Trophoblast cell (in vitro differentiated cells and primary cell): ENCODE measurements at regions not wholly inside any gene's neighbourhood (a gene's known extent, or its start where the extent isn't known, plus 50 kb on each side); places are given as distances from the start of the nearest gene placed in this dataset.
A peak's percentile ranks its signal among the peaks of the same experiment; 100 is the strongest.

Source experiments
- DNase-seq, 2 donors: peaks; one replicate each; pipeline ENCODE4 v3.0.0-alpha.2; 2016
- H2AFZ ChIP-seq: 2 replicates; pipeline ENCODE4 v1.6.1; 2013; ENCODE audit warnings: low read length, moderate library complexity, mild to moderate bottlenecking; ENCODE audit not compliant: insufficient read depth, poor library complexity
- H2AK5ac ChIP-seq: 2 replicates; pipeline ENCODE4 v1.6.1; 2013; ENCODE audit warnings: mild to moderate bottlenecking, low read length
- H2BK120ac ChIP-seq: 2 replicates; pipeline ENCODE4 v1.6.1; 2013; ENCODE audit warnings: low read length, mild to moderate bottlenecking, moderate library complexity; ENCODE audit not compliant: insufficient read depth, poor library complexity
- H2BK12ac ChIP-seq: 2 replicates; pipeline ENCODE4 v1.6.1; 2013; ENCODE audit warnings: mild to moderate bottlenecking, low read length, moderate library complexity
- H2BK5ac ChIP-seq: 2 replicates; pipeline ENCODE4 v1.6.1; 2013; ENCODE audit warnings: low read length, low read depth, moderate library complexity, mild to moderate bottlenecking; ENCODE audit not compliant: poor library complexity
- H3K14ac ChIP-seq: 2 replicates; pipeline ENCODE4 v1.6.1; 2013; ENCODE audit warnings: mild to moderate bottlenecking, low read length
- H3K18ac ChIP-seq: 2 replicates; pipeline ENCODE4 v1.6.1; 2013; ENCODE audit warnings: mild to moderate bottlenecking, low read length
- H3K23ac ChIP-seq: 2 replicates; pipeline ENCODE4 v1.6.1; 2013; ENCODE audit warnings: low read length
- H3K27ac ChIP-seq: 2 replicates; pipeline ENCODE4 v1.5.1; 2013; ENCODE audit warnings: low read depth, mild to moderate bottlenecking, inconsistent platforms, low read length, moderate library complexity
- H3K27me3 ChIP-seq: 2 replicates; pipeline ENCODE4 v1.6.1; 2013; ENCODE audit warnings: inconsistent platforms, mild to moderate bottlenecking, low read length, moderate library complexity; ENCODE audit not compliant: insufficient read depth
- H3K36me3 ChIP-seq, 2 experiments: 1 replicate in 1 of 2; 2 replicates in 1 of 2; pipeline ENCODE4 v1.6.1; 2013; ENCODE audit warnings: low read length in 2 of 2, mild to moderate bottlenecking in 2 of 2, moderate library complexity in 1 of 2; ENCODE audit not compliant: insufficient read depth in 2 of 2, control insufficient read depth in 1 of 2
- H3K4ac ChIP-seq: 2 replicates; pipeline ENCODE4 v1.6.1; 2013; ENCODE audit warnings: low read depth, mild to moderate bottlenecking, low read length, moderate library complexity
- H3K4me1 ChIP-seq, 2 experiments: 1 replicate in 1 of 2; 2 replicates in 1 of 2; pipeline ENCODE4 v1.6.1; 2013; ENCODE audit warnings: low read length in 2 of 2, mild to moderate bottlenecking in 2 of 2, moderate library complexity in 1 of 2; ENCODE audit not compliant: insufficient read depth in 2 of 2, control insufficient read depth in 1 of 2
- H3K4me2 ChIP-seq: 2 replicates; pipeline ENCODE4 v1.6.1; 2013; ENCODE audit warnings: inconsistent platforms, mild to moderate bottlenecking, low read length, moderate library complexity
- H3K4me3 ChIP-seq: 2 replicates; pipeline ENCODE4 v1.5.1; 2013; ENCODE audit warnings: mild to moderate bottlenecking, low read depth, low read length, inconsistent platforms
- H3K79me1 ChIP-seq: one replicate; pipeline ENCODE4 v1.6.1; 2013; ENCODE audit warnings: low read length
- H3K79me2 ChIP-seq: 2 replicates; pipeline ENCODE4 v1.6.1; 2013; ENCODE audit warnings: low read length, mild to moderate bottlenecking; ENCODE audit not compliant: control insufficient read depth, insufficient read depth, poor library complexity
- H3K9ac ChIP-seq: 2 replicates; pipeline ENCODE4 v1.6.1; 2013; ENCODE audit warnings: mild to moderate bottlenecking, low read length
- H3K9me3 ChIP-seq: 2 replicates; pipeline ENCODE4 v1.6.1; 2013; ENCODE audit warnings: low read depth, mild to moderate bottlenecking, control low read depth, inconsistent platforms, low read length; ENCODE audit not compliant: insufficient read depth
- H4K12ac ChIP-seq: 2 replicates; pipeline ENCODE4 v1.6.1; 2013; ENCODE audit warnings: low read depth, mild to moderate bottlenecking, low read length, moderate library complexity
- H4K8ac ChIP-seq: 2 replicates; pipeline ENCODE4 v1.6.1; 2013; ENCODE audit warnings: low read depth, mild to moderate bottlenecking, low read length, moderate library complexity
- H4K91ac ChIP-seq: one replicate; pipeline ENCODE4 v1.6.1; 2013; ENCODE audit warnings: low read depth, mild to moderate bottlenecking, low read length, moderate library complexity
- WGBS: extraction: QIAGEN DNeasy Blood & Tissue Kit; methylation state at CpG from one replicate; pipeline ENCODE4 v1.1.7; 2013; ENCODE audit warnings: missing lambda C conversion rate; ENCODE audit not compliant: insufficient read length, insufficient coverage; ENCODE audit errors: extremely low coverage; 5-methylcytosine and 5-hydroxymethylcytosine counted together

DNA sequence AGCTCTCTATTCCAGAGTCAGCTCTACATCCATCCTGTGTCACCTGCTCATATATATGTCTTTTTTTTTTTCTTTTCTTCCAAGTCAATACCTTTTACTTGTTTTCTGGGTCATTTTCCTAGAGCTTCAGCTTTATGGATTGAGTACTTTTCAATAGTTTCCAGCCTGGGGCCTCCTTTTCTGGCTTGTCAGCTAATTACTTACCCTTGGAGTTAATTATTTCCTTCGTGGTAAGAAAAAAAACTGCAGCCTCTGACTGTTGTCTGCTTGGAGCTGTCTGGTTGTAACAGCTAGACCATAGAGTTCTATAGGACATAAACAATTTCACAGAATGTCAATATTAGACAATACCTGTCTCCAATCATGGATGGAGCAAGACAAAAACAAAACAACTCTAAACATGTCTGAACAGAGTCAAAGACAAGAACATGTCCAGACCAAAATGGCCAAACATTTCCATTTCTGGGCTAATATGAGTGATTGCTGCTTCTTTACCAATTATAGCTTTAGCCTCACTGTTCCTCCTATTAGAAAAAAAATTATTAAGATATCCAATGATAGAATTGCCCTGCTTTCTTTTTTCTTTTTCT is 643.1 kb downstream of the SLC4A3 start:
- Histone ChIP-seq H3K23ac (no peak overlapping the region), H3K27ac (no peak overlapping the region), H2AFZ (no peak overlapping the region), H3K36me3 (no peaks in the 10 kb centered on the region), H3K4me1 (peaks cover 5 to 6% of the 10 kb centered on the region in 2 experiments), H3K9me3 (peaks cover 1% of the 10 kb centered on the region), H2BK12ac (no peak overlapping the region), H3K79me2 (no peaks in the 10 kb centered on the region), H2BK120ac (no peak overlapping the region), H3K9ac (no peak overlapping the region), H3K79me1 (peaks cover 8% of the 10 kb centered on the region), H3K18ac (no peak overlapping the region), H3K14ac (no peak overlapping the region), H4K12ac (no peak overlapping the region), H2AK5ac (no peak overlapping the region), H3K27me3 (no peaks in the 10 kb centered on the region), H3K4ac (no peak overlapping the region), H2BK5ac (no peak overlapping the region), H4K91ac (no peak overlapping the region), H3K4me2 (no peak overlapping the region), H3K4me3 (no peak overlapping the region), H4K8ac (no peak overlapping the region)
- WGBS = no CpG with 5 or more reads among the region's 1 CpG
- no peak for DNase-seq

DNA sequence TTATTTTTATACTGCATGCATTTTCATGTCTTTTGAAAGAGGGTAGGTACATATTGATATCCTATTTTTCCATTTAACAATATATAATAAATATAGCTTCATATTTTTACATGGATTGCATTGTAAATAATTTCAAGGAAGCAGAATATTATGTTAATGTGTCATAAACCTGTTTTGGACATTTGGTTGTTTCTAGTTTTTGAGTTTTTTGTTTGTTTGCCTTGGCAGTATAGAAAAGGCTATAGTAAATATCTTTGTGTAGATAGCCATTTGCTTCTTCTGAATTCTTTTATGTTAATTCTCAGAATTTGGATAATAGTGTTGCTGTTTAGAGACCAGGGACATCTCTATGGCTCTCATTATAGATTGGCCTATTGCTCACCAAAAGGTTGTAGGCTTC is 645.2 kb downstream of the SLC4A3 start:
- Histone ChIP-seq H3K9me3 (no peaks in the 10 kb centered on the region), H4K91ac (no peak overlapping the region), H3K9ac (no peak overlapping the region), H2AK5ac (no peak overlapping the region), H3K23ac (no peak overlapping the region), H4K12ac (no peak overlapping the region), H3K4me2 (no peak overlapping the region), H3K14ac (no peak overlapping the region), H3K4me3 (no peak overlapping the region), H4K8ac (no peak overlapping the region), H2BK120ac (no peak overlapping the region), H3K79me2 (no peaks in the 10 kb centered on the region), H3K27ac (no peak overlapping the region), H2BK5ac (no peak overlapping the region), H3K18ac (no peak overlapping the region), H3K79me1 (peaks cover 8% of the 10 kb centered on the region), H2AFZ (no peak overlapping the region), H3K4ac (no peak overlapping the region), H3K27me3 (no peaks in the 10 kb centered on the region), H3K4me1 (peaks cover 6 to 9% of the 10 kb centered on the region in 2 experiments), H3K36me3 (no peaks in the 10 kb centered on the region), H2BK12ac (no peak overlapping the region)
- no peak for DNase-seq

DNA sequence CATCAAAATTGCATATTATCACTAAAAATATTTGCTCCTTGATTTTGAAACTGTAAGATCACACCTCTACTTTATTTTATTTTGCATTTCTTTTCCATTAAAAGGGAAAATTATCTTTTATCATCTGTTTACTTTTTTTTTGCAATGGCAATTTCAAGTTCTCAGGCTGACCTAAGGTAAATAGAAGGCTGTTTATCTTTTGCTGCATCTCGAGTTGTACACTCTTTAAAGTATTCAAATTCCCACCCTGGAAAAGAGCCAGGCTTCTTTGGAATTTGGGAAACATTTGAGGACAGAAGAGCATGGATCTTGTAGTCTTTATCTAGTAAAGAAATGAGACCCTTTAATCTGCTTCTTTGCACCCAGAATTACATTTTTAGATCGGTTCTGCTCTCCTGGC is 645.7 kb downstream of the SLC4A3 start:
- no peak overlapping the region for H3K4ac ChIP-seq
- H3K14ac ChIP-seq = no peak overlapping the region
- no peaks in the 10 kb centered on the region for H3K36me3 ChIP-seq
- WGBS = no CpG with 5 or more reads among the region's 2 CpGs
- H2AK5ac ChIP-seq = no peak overlapping the region
- no peaks in the 10 kb centered on the region for H3K79me2 ChIP-seq
- peak in 1 of 2 donors; percentile 45 for DNase-seq
- H2BK12ac ChIP-seq = no peak overlapping the region
- no peak overlapping the region for H2BK120ac ChIP-seq
- no peak overlapping the region for H4K8ac ChIP-seq
- H3K9ac ChIP-seq = no peak overlapping the region
- H4K91ac ChIP-seq = no peak overlapping the region
- H3K79me1 ChIP-seq = peaks cover 8% of the 10 kb centered on the region
- H2AFZ ChIP-seq = no peak overlapping the region
- H2BK5ac ChIP-seq = no peak overlapping the region
- H3K4me1 ChIP-seq = peaks cover 6 to 9% of the 10 kb centered on the region in 2 experiments
- H3K23ac ChIP-seq = no peak overlapping the region
- no peak overlapping the region for H3K4me2 ChIP-seq
- no peaks in the 10 kb centered on the region for H3K9me3 ChIP-seq
- H3K27ac ChIP-seq = no peak overlapping the region
- no peak overlapping the region for H3K18ac ChIP-seq
- no peak overlapping the region for H4K12ac ChIP-seq
- H3K4me3 ChIP-seq = no peak overlapping the region
- no peaks in the 10 kb centered on the region for H3K27me3 ChIP-seq

DNA sequence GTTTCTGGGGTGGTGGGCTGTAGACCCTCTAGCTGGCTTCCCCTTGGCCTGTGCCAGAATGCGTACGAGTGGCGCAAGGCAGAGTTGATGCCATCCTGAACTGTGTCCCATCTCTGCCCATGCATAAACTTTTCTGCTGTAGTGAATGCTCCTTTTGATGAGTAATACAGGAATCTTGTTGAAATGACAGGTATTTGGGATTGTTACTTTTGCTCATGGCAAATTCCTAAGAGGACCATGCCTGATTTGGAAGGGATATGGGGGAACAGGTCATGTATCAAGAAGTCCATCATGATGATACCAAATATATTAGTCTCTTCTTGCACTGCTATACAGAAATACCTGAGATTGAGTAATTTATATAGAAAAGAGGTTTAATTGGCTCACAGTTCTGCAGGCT is 648.0 kb downstream of the SLC4A3 start:
- Histone ChIP-seq H2BK12ac (peak overlapping the region; percentile 95), H2BK5ac (peak overlapping the region; percentile 54), H3K36me3 (no peaks in the 10 kb centered on the region), H3K9ac (no peak overlapping the region), H2AFZ (no peak overlapping the region), H4K12ac (no peak overlapping the region), H3K18ac (no peak overlapping the region), H4K8ac (peak overlapping the region; percentile 68), H3K79me1 (peaks cover 8% of the 10 kb centered on the region), H3K4me3 (no peak overlapping the region), H4K91ac (peak overlapping the region; percentile 76), H3K23ac (no peak overlapping the region), H3K4ac (no peak overlapping the region), H3K4me2 (no peak overlapping the region), H3K14ac (no peak overlapping the region), H3K4me1 (peaks cover 6 to 9% of the 10 kb centered on the region in 2 experiments), H3K27ac (no peak overlapping the region), H2AK5ac (no peak overlapping the region), H3K9me3 (no peaks in the 10 kb centered on the region), H3K79me2 (no peaks in the 10 kb centered on the region), H2BK120ac (peak overlapping the region; percentile 68), H3K27me3 (no peaks in the 10 kb centered on the region)
- WGBS = no CpG with 5 or more reads among the region's 3 CpGs
- peak; percentile 12 to 90 for DNase-seq
